Immature natural killer cell (primary cell): ENCODE measurements at regions not wholly inside any gene's neighbourhood (a gene's known extent, or its start where the extent isn't known, plus 50 kb on each side); places are given as distances from the start of the nearest gene placed in this dataset.
"Not testable (repeated sequence)": the region's sequence is repeated elsewhere in the genome, so short reads cannot be mapped to it uniquely, and the experiment has no call there.

Experiments used
- DNase-seq, 3 donors: peaks; one replicate each; pipeline ENCODE4 v3.0.0; 2022; ENCODE audit warnings: mixed read lengths in 1 of 3
- H3K27ac Mint-ChIP-seq, 6 donors: one replicate each; pipeline ENCODE4 v1.8.0; 2020; ENCODE audit warnings: mixed read lengths in 6 of 6, mild to moderate bottlenecking in 5 of 6, inconsistent platforms in 4 of 6, moderate library complexity in 3 of 6
- H3K27me3 Mint-ChIP-seq, 3 donors: one replicate each; pipeline ENCODE4 v1.8.0; 2020 to 2021; ENCODE audit warnings: low read depth in 3 of 3, mild to moderate bottlenecking in 3 of 3, mixed read lengths in 3 of 3, moderate library complexity in 3 of 3, inconsistent platforms in 1 of 3
- H3K36me3 Mint-ChIP-seq, 3 donors: one replicate each; pipeline ENCODE4 v1.8.0; 2020; ENCODE audit warnings: mixed read lengths in 3 of 3, inconsistent platforms in 2 of 3, mild to moderate bottlenecking in 2 of 3
- H3K4me1 Mint-ChIP-seq, 2 donors: one replicate each; pipeline ENCODE4 v1.8.0; 2020; ENCODE audit warnings: inconsistent platforms in 2 of 2, mild to moderate bottlenecking in 2 of 2, mixed read lengths in 2 of 2, moderate library complexity in 1 of 2
- H3K4me3 Mint-ChIP-seq, 5 donors: one replicate each; pipeline ENCODE4 v1.8.0; 2020; ENCODE audit warnings: mild to moderate bottlenecking in 5 of 5, mixed read lengths in 5 of 5, inconsistent platforms in 3 of 5, moderate library complexity in 3 of 5
- H3K9me3 Mint-ChIP-seq, 6 donors: one replicate each; pipeline ENCODE4 v1.8.0; 2020; ENCODE audit warnings: mild to moderate bottlenecking in 6 of 6, mixed read lengths in 6 of 6, inconsistent platforms in 4 of 6, moderate library complexity in 3 of 6

- DNase-seq: no peak
- H3K36me3 Mint-ChIP-seq: no peaks in the 10 kb centered on the region
- no peaks in the 10 kb centered on the region for H3K4me1 Mint-ChIP-seq
- H3K4me3 Mint-ChIP-seq: no peak overlapping the region
- H3K27me3 Mint-ChIP-seq: peaks cover 0 to 2% (median under 1%) of the 10 kb centered on the region in 3 donors
- H3K9me3 Mint-ChIP-seq: peaks cover 0 to 40% (median 5%) of the 10 kb centered on the region in 6 donors
- no peak overlapping the region for H3K27ac Mint-ChIP-seq
These were observed 909.4 kb downstream of the GRID1 start for GRCh38 chr10:85457191-85457590.

GRCh38 chr10:85458324-85458723, 908.3 kb downstream of the GRID1 start:
- no peak overlapping the region for H3K4me3 Mint-ChIP-seq
- no peak for DNase-seq
- H3K9me3 Mint-ChIP-seq: peaks cover 0 to 40% (median 5%) of the 10 kb centered on the region in 6 donors
- peaks cover 0 to 2% (median 0%) of the 10 kb centered on the region in 3 donors for H3K27me3 Mint-ChIP-seq
- H3K27ac Mint-ChIP-seq: no peak overlapping the region
- no peaks in the 10 kb centered on the region for H3K36me3 Mint-ChIP-seq
- H3K4me1 Mint-ChIP-seq: no peaks in the 10 kb centered on the region

- H3K27ac Mint-ChIP-seq: no peak overlapping the region
- no peak for DNase-seq
- no peaks in the 10 kb centered on the region for H3K36me3 Mint-ChIP-seq
- H3K4me3 Mint-ChIP-seq: no peak overlapping the region
- no peaks in the 10 kb centered on the region for H3K4me1 Mint-ChIP-seq
- H3K27me3 Mint-ChIP-seq: peaks cover 0 to 2% (median 0%) of the 10 kb centered on the region in 3 donors
- peaks cover 2 to 44% (median 7%) of the 10 kb centered on the region in 6 donors for H3K9me3 Mint-ChIP-seq
These were observed 906.7 kb downstream of the GRID1 start for GRCh38 chr10:85459906-85460305.

GRCh38 chr10:85464336-85464735, 902.3 kb downstream of the GRID1 start:
- peaks cover 3 to 22% (median 10%) of the 10 kb centered on the region in 6 donors for H3K9me3 Mint-ChIP-seq
- no peak for DNase-seq
- H3K27ac Mint-ChIP-seq: no peak overlapping the region
- H3K4me3 Mint-ChIP-seq: no peak overlapping the region
- H3K36me3 Mint-ChIP-seq: no peaks in the 10 kb centered on the region
- no peaks in the 10 kb centered on the region for H3K4me1 Mint-ChIP-seq
- H3K27me3 Mint-ChIP-seq: no peaks in the 10 kb centered on the region

GRCh38 chr10:85477979-85478378, 888.6 kb downstream of the GRID1 start:
- no peak for DNase-seq
- H3K4me1 Mint-ChIP-seq: no peaks in the 10 kb centered on the region
- H3K27ac Mint-ChIP-seq: no peak overlapping the region
- H3K27me3 Mint-ChIP-seq: no peaks in the 10 kb centered on the region
- peaks cover 0 to 3% (median 2%) of the 10 kb centered on the region in 6 donors for H3K9me3 Mint-ChIP-seq
- H3K36me3 Mint-ChIP-seq: no peaks in the 10 kb centered on the region
- no peak overlapping the region for H3K4me3 Mint-ChIP-seq

GRCh38 chr10:85490431-85490830, 876.2 kb downstream of the GRID1 start:
- Mint-ChIP-seq H3K36me3 (no peaks in the 10 kb centered on the region), H3K27ac (no peak overlapping the region), H3K9me3 (peaks cover 0 to 7% (median 2%) of the 10 kb centered on the region in 6 donors), H3K27me3 (peaks cover 0 to 3% (median 0%) of the 10 kb centered on the region in 3 donors), H3K4me1 (no peaks in the 10 kb centered on the region), H3K4me3 (no peak overlapping the region)
- no peak for DNase-seq

- no peak overlapping the region for H3K27ac Mint-ChIP-seq
These were observed 874.9 kb downstream of the GRID1 start for GRCh38 chr10:85491652-85492051.

GRCh38 chr10:85492684-85493083, 873.9 kb downstream of the GRID1 start:
- peaks cover 0 to 3% (median 0%) of the 10 kb centered on the region in 3 donors for H3K27me3 Mint-ChIP-seq
- H3K4me3 Mint-ChIP-seq: no peak overlapping the region
- H3K27ac Mint-ChIP-seq: no peak overlapping the region
- no peak for DNase-seq
- H3K9me3 Mint-ChIP-seq: peaks cover 0 to 8% (median under 1%) of the 10 kb centered on the region in 6 donors
- no peaks in the 10 kb centered on the region for H3K36me3 Mint-ChIP-seq
- no peaks in the 10 kb centered on the region for H3K4me1 Mint-ChIP-seq

More at GRCh38 chr10:85491652-85492051, 874.9 kb downstream of the GRID1 start:
- peaks cover 0 to 3% (median 0%) of the 10 kb centered on the region in 3 donors for H3K27me3 Mint-ChIP-seq
- DNase-seq: no peak
- H3K9me3 Mint-ChIP-seq: peaks cover 0 to 7% (median under 1%) of the 10 kb centered on the region in 6 donors
- no peaks in the 10 kb centered on the region for H3K4me1 Mint-ChIP-seq
- no peak overlapping the region for H3K4me3 Mint-ChIP-seq
- H3K36me3 Mint-ChIP-seq: no peaks in the 10 kb centered on the region

GRCh38 chr10:85493703-85494102, 872.9 kb downstream of the GRID1 start:
- H3K4me1 Mint-ChIP-seq: no peaks in the 10 kb centered on the region
- H3K36me3 Mint-ChIP-seq: no peaks in the 10 kb centered on the region
- no peak for DNase-seq
- H3K4me3 Mint-ChIP-seq: no peak overlapping the region
- peaks cover 0 to 4% (median 0%) of the 10 kb centered on the region in 3 donors for H3K27me3 Mint-ChIP-seq
- H3K27ac Mint-ChIP-seq: no peak overlapping the region
- peaks cover 0 to 4% (median 2%) of the 10 kb centered on the region in 6 donors for H3K9me3 Mint-ChIP-seq

GRCh38 chr10:85504641-85505040, 862.0 kb downstream of the GRID1 start:
- H3K27ac Mint-ChIP-seq, H3K27me3 Mint-ChIP-seq, DNase-seq, H3K4me3 Mint-ChIP-seq, H3K36me3 Mint-ChIP-seq, H3K4me1 Mint-ChIP-seq: not testable (repeated sequence)
- H3K9me3 Mint-ChIP-seq: peaks cover 6 to 26% (median 14%) of the 10 kb centered on the region in 6 donors

GRCh38 chr10:85508159-85508558, 858.4 kb downstream of the GRID1 start:
- H3K4me3 Mint-ChIP-seq: no peak overlapping the region
- DNase-seq: no peak
- peaks cover 0 to 3% (median 2%) of the 10 kb centered on the region in 3 donors for H3K27me3 Mint-ChIP-seq
- H3K27ac Mint-ChIP-seq: no peak overlapping the region
- peaks cover 6 to 16% (median 9%) of the 10 kb centered on the region in 6 donors for H3K9me3 Mint-ChIP-seq
- H3K4me1 Mint-ChIP-seq: no peaks in the 10 kb centered on the region
- no peaks in the 10 kb centered on the region for H3K36me3 Mint-ChIP-seq

GRCh38 chr10:85510682-85511081, 855.9 kb downstream of the GRID1 start:
- Mint-ChIP-seq H3K27ac (no peak overlapping the region), H3K9me3 (peaks cover 3 to 15% (median 6%) of the 10 kb centered on the region in 6 donors), H3K36me3 (no peaks in the 10 kb centered on the region), H3K4me3 (no peak overlapping the region), H3K4me1 (no peaks in the 10 kb centered on the region), H3K27me3 (peaks cover 0 to 2% (median 0%) of the 10 kb centered on the region in 3 donors)
- DNase-seq: no peak

- Mint-ChIP-seq H3K4me1 (no peaks in the 10 kb centered on the region), H3K27ac (no peak overlapping the region), H3K27me3 (no peaks in the 10 kb centered on the region), H3K4me3 (no peak overlapping the region), H3K9me3 (peaks cover 0 to 17% (median 3%) of the 10 kb centered on the region in 6 donors), H3K36me3 (no peaks in the 10 kb centered on the region)
- DNase-seq: no peak
These were observed 853.2 kb downstream of the GRID1 start for GRCh38 chr10:85513436-85513835.

GRCh38 chr10:85515316-85515715, 851.3 kb downstream of the GRID1 start:
- DNase-seq: no peak
- Mint-ChIP-seq H3K27ac (no peak overlapping the region), H3K4me3 (no peak overlapping the region), H3K4me1 (no peaks in the 10 kb centered on the region), H3K27me3 (no peaks in the 10 kb centered on the region), H3K36me3 (no peaks in the 10 kb centered on the region), H3K9me3 (peaks cover 0 to 15% (median 0%) of the 10 kb centered on the region in 6 donors)

GRCh38 chr10:85524001-85524666, 842.5 kb downstream of the GRID1 start:
- Mint-ChIP-seq H3K36me3 (peaks cover 0 to 2% (median 0%) of the 10 kb centered on the region in 3 donors), H3K4me1 (no peaks in the 10 kb centered on the region), H3K27ac (no peak overlapping the region), H3K4me3 (no peak overlapping the region), H3K9me3 (peaks cover 0 to 31% (median 7%) of the 10 kb centered on the region in 6 donors), H3K27me3 (peaks cover 0 to 7% (median 2%) of the 10 kb centered on the region in 3 donors)
- no peak for DNase-seq
